PFSK-1 (cell line): ENCODE measurements at regions not wholly inside any gene's neighbourhood (a gene's known extent, or its start where the extent isn't known, plus 50 kb on each side); places are given as distances from the start of the nearest gene placed in this dataset.

Experiments used
- FOXP2 ChIP-seq: optimal IDR thresholded peaks from 2 replicates; pipeline ENCODE3; 2011; ENCODE audit warnings: borderline replicate concordance, control low read depth, inconsistent platforms; ENCODE audit not compliant: insufficient read depth; ENCODE audit errors: extremely low read length, extremely low read depth
- POLR2AphosphoS5 ChIP-seq: IDR thresholded peaks from 2 replicates; pipeline ENCODE4 v1.6.1; 2012; ENCODE audit warnings: low read depth, mild to moderate bottlenecking, control low read depth, low read length, moderate library complexity
- REST ChIP-seq, 2 experiments: IDR thresholded peaks; 2 replicates each; pipeline versions ENCODE4 v1.6.1 to v1.8.0; 2011 to 2012; ENCODE audit warnings: low read depth in 2 of 2, low read length in 2 of 2, control low read depth in 1 of 2, inconsistent platforms in 1 of 2, mild to moderate bottlenecking in 1 of 2, moderate library complexity in 1 of 2; ENCODE audit not compliant: insufficient read depth in 1 of 2
- SIN3A ChIP-seq: IDR thresholded peaks from 2 replicates; pipeline ENCODE4 v1.6.1; 2012; ENCODE audit warnings: mild to moderate bottlenecking, low read length, moderate library complexity, borderline replicate concordance; ENCODE audit not compliant: insufficient read depth
- TAF1 ChIP-seq: IDR thresholded peaks from 2 replicates; pipeline ENCODE4 v1.6.1; 2012; ENCODE audit warnings: low read length, control low read depth, borderline replicate concordance; ENCODE audit not compliant: insufficient read depth

DNA sequence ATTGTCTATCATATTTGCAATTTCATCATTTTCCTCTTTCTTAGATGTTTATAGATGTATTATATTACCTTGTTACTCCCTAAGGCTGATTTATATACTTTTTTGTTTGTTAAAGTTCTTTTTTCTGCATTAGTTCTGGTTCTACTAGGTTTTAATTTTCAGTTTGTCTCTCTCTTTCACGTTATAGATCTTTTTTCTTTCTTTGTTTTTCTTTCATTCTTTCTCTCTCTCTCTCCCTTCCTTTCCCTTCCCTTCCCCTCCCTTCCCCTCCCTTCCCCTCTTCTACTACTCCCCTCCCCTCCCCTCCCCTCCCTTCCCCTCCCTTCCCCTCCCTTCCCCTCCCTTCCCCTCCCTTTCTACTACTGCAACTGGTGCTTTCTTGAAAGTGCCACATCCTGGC lies 345.3 kb downstream of the CENPW start:
- TF ChIP-seq FOXP2 (no peak), TAF1 (no peak), REST (IDR thresholded peaks at IDR 0.05; ENCODE audit: insufficient read depth in 1 of 2, low read depth in 2 of 2, low read length in 2 of 2) (no peak), POLR2AphosphoS5 (no peak), SIN3A (no peak)

GRCh38 chr6:126696921-126697693 lies 357.2 kb downstream of the CENPW start:
- TF ChIP-seq TAF1: no peak

GRCh38 chr6:126698732-126699240 lies 358.9 kb downstream of the CENPW start:
- TF ChIP-seq TAF1: no peak
- no peak for TF ChIP-seq REST (IDR thresholded peaks at IDR 0.05; ENCODE audit: insufficient read depth in 1 of 2, low read depth in 2 of 2, low read length in 2 of 2)
- no peak for TF ChIP-seq POLR2AphosphoS5
- no peak for TF ChIP-seq FOXP2

DNA sequence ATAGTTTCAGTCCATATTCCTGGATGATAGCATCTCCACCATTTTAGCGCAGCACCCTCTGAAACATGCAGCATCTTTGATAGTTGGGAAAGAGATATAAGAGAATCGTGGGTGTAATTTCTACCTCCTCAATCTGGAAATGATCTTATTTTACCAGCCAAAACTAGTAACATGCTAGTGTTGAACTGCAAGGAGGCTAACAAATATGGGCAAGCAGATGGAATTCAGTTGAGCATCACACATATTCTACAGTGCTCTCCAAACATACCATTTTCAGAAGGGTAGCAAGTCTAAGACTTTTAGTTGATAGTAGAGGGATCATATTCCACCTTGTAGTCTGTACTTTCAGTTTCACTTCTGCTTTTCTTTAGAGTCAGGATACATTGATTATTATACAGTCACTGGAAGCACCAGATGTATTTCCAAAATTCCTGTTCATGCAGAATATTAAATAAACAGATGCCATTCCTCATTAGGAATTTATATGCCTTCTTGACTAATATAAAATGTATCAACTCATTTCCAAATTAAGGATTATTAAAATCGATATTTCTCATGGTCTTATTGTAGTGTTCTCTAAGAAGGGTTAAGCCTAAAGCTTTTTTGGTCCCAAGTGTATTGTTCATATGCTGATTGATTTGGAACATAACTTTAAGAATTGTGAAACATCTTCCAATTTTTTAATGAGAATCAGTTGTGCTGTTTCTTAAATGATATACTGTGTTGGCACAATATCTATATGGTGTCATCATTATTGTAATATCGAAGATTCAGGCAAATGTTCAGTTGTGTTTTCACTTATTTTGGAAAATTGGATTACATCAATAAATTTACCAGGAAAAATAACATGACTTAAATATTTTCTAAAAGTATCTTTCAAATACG lies 362.0 kb downstream of the CENPW start:
- no peak for TF ChIP-seq TAF1
- TF ChIP-seq FOXP2: no peak
- no peak for TF ChIP-seq REST (IDR thresholded peaks at IDR 0.05; ENCODE audit: insufficient read depth in 1 of 2, low read depth in 2 of 2, low read length in 2 of 2)
- TF ChIP-seq POLR2AphosphoS5: no peak
- no peak for TF ChIP-seq SIN3A

DNA sequence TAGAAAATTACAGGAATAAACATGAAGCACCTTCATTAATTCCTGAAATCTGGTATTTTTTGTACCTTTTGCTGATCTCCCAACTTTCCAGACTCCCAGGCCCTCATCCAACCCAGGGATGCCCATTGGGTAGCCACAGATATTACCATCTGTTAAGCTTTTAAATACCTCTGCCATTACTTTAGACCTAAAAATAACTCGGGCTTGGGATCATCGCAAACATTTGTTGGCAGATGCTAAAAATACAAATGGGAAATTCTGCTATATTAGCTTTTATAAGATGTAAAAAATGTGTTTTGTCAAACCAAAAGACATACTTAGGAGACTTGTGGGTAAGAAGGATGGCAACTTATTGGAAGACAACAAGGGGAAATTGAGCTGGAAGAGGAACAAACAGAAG lies 376.1 kb downstream of the CENPW start:
- TF ChIP-seq REST (IDR thresholded peaks at IDR 0.05; ENCODE audit: insufficient read depth in 1 of 2, low read depth in 2 of 2, low read length in 2 of 2): no peak
